OCI-LY1 (cell line): ENCODE measurements at regions not wholly inside any gene's neighbourhood (a gene's known extent, or its start where the extent isn't known, plus 50 kb on each side); places are given as distances from the start of the nearest gene placed in this dataset.

ENCODE experiments used
- H2AFZ ChIP-seq: fragments of 200-600 bp; sonication (generic), shearing (Covaris generic); 2 replicates; pipeline ENCODE4 v1.6.0; 2014; ENCODE audit warnings: antibody characterized with exemption, mild to moderate bottlenecking, low read length
- H3F3A ChIP-seq: fragments of 200-600 bp; sonication (generic), shearing (Covaris generic); 2 replicates; pipeline ENCODE4 v1.6.0; 2014; ENCODE audit warnings: mild to moderate bottlenecking, antibody characterized with exemption, low read length, moderate library complexity; ENCODE audit not compliant: insufficient read depth
- H3K27ac ChIP-seq: fragments of 200-600 bp; sonication (generic); 2 replicates; pipeline ENCODE4 v1.5.1; 2014; ENCODE audit warnings: low read length, mixed run types, mild to moderate bottlenecking, low read depth; ENCODE audit not compliant: poor library complexity, severe bottlenecking
- H3K27me3 ChIP-seq: fragments of 200-600 bp; sonication (generic); 2 replicates; pipeline ENCODE4 v1.6.0; 2014; ENCODE audit warnings: antibody characterized with exemption, mild to moderate bottlenecking, low read length, moderate library complexity; ENCODE audit not compliant: insufficient read depth
- H3K36me3 ChIP-seq: fragments of 200-600 bp; sonication (generic); 2 replicates; pipeline ENCODE4 v1.6.1; 2014; ENCODE audit warnings: mild to moderate bottlenecking, antibody characterized with exemption, low read length, moderate library complexity, mixed read lengths; ENCODE audit not compliant: insufficient read depth
- H3K4me1 ChIP-seq: fragments of 200-600 bp; sonication (generic); 2 replicates; pipeline ENCODE4 v1.5.1; 2014; ENCODE audit warnings: mild to moderate bottlenecking, low read length, moderate library complexity; ENCODE audit not compliant: insufficient read depth, severe bottlenecking
- H3K4me2 ChIP-seq: fragments of 200-600 bp; sonication (generic), shearing (Covaris generic); 2 replicates; pipeline ENCODE4 v1.6.1; 2014; ENCODE audit warnings: low read length
- H3K4me3 ChIP-seq: fragments of 200-600 bp; sonication (generic); 2 replicates; pipeline ENCODE4 v1.5.1; 2014; ENCODE audit warnings: low read length, low read depth, mild to moderate bottlenecking, mixed read lengths; ENCODE audit not compliant: poor library complexity, severe bottlenecking
- H3K79me2 ChIP-seq: fragments of 200-600 bp; shearing (Covaris generic); 2 replicates; pipeline ENCODE4 v1.6.1; 2016; ENCODE audit warnings: mixed run types, low read length, mixed read lengths; ENCODE audit not compliant: insufficient read depth
- H3K9ac ChIP-seq: fragments of 200-600 bp; sonication (generic), shearing (Covaris generic); 2 replicates; pipeline ENCODE4 v1.6.1; 2014; ENCODE audit warnings: mild to moderate bottlenecking, low read length, mixed read lengths
- H3K9me2 ChIP-seq: fragments of 200-600 bp; sonication (generic), shearing (Covaris generic); 2 replicates; pipeline ENCODE4 v1.6.1; 2014; ENCODE audit warnings: low read depth, mild to moderate bottlenecking, low read length, mixed read lengths
- H3K9me3 ChIP-seq: fragments of 200-600 bp; shearing (Covaris generic); 2 replicates; pipeline ENCODE4 v1.6.1; 2014; ENCODE audit warnings: low read length, mixed read lengths
- H4K20me1 ChIP-seq: fragments of 200-600 bp; sonication (generic), shearing (Covaris generic); 2 replicates; pipeline ENCODE4 v1.6.0; 2016; ENCODE audit warnings: mild to moderate bottlenecking, low read length; ENCODE audit not compliant: insufficient read depth
- EZH2 ChIP-seq: fragments of 200-600 bp; sonication (generic), shearing (Covaris generic); IDR thresholded peaks from 2 replicates; pipeline ENCODE4 v1.8.0; 2017; ENCODE audit warnings: borderline replicate concordance, mixed run types, mild to moderate bottlenecking, antibody characterized with exemption, low read length, moderate library complexity, mixed read lengths
- TF ChIP-seq, protein P1 (sequence below): fragments of 200-600 bp; sonication (generic), shearing (Covaris generic); IDR thresholded peaks from 2 replicates; pipeline ENCODE4 v1.5.1; 2017; ENCODE audit warnings: mild to moderate bottlenecking, antibody characterized with exemption, low read length, moderate library complexity, mixed read lengths

DNA sequence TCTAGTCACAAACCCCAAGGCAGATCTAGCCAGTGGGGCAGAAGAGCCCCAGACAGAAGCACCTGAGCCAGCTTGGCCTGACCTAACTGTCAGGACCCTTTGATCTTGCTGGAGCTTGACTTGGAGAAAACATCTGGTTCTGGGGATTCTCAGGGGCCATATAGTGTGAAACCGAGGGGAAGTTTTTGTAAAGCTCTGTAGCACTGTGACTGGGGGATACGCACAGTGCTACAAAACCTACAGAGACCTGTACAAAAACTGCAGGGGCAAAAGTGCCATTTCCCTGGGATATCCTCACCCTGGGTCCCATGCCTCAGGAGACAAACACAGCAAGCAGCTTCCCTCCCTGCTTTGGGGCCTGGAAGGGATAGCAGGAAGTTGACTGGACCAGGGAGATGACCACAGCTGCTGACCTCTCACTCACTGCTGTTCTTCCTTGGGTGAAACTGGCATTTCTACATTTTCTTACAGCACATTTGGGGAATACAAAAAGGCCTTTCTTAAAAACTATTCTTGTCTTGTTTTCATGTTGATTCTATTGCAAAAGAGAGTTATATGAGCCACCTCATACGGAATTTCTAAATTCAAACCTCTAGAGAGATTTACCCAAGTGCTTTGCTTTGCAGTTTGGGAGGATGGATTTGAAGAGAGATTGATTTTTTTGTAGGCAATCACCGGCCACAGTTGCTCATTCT is 140.0 kb downstream of the DAD1 start:
- H4K20me1 ChIP-seq: no peaks in the 10 kb centered on the region
- 0 out of 2 replicates have a peak, but pooled peaks cover 4% of the 10 kb centered on the region for H3K9me3 ChIP-seq
- peak overlapping the region; percentile 96 for H3K27ac ChIP-seq
- H3K9me2 ChIP-seq: no peaks in the 10 kb centered on the region
- H3K4me1 ChIP-seq: peaks cover 30% of the 10 kb centered on the region
- peak overlapping the region; percentile 27; the same call in 1 of the 2 replicates for H2AFZ ChIP-seq
- no peak for TF ChIP-seq EZH2
- TF ChIP-seq, protein P1, sequence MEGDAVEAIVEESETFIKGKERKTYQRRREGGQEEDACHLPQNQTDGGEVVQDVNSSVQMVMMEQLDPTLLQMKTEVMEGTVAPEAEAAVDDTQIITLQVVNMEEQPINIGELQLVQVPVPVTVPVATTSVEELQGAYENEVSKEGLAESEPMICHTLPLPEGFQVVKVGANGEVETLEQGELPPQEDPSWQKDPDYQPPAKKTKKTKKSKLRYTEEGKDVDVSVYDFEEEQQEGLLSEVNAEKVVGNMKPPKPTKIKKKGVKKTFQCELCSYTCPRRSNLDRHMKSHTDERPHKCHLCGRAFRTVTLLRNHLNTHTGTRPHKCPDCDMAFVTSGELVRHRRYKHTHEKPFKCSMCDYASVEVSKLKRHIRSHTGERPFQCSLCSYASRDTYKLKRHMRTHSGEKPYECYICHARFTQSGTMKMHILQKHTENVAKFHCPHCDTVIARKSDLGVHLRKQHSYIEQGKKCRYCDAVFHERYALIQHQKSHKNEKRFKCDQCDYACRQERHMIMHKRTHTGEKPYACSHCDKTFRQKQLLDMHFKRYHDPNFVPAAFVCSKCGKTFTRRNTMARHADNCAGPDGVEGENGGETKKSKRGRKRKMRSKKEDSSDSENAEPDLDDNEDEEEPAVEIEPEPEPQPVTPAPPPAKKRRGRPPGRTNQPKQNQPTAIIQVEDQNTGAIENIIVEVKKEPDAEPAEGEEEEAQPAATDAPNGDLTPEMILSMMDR: no peak
- H3K79me2 ChIP-seq: no peaks in the 10 kb centered on the region
- H3K36me3 ChIP-seq: no peaks in the 10 kb centered on the region
- peak overlapping the region; percentile 58 for H3K4me2 ChIP-seq
- H3K4me3 ChIP-seq: peak overlapping the region; percentile 14
- H3K9ac ChIP-seq: peak overlapping the region; percentile 57
- no peaks in the 10 kb centered on the region for H3K27me3 ChIP-seq
- no peaks in the 10 kb centered on the region; the same call in 1 of the 2 replicates for H3F3A ChIP-seq

DNA sequence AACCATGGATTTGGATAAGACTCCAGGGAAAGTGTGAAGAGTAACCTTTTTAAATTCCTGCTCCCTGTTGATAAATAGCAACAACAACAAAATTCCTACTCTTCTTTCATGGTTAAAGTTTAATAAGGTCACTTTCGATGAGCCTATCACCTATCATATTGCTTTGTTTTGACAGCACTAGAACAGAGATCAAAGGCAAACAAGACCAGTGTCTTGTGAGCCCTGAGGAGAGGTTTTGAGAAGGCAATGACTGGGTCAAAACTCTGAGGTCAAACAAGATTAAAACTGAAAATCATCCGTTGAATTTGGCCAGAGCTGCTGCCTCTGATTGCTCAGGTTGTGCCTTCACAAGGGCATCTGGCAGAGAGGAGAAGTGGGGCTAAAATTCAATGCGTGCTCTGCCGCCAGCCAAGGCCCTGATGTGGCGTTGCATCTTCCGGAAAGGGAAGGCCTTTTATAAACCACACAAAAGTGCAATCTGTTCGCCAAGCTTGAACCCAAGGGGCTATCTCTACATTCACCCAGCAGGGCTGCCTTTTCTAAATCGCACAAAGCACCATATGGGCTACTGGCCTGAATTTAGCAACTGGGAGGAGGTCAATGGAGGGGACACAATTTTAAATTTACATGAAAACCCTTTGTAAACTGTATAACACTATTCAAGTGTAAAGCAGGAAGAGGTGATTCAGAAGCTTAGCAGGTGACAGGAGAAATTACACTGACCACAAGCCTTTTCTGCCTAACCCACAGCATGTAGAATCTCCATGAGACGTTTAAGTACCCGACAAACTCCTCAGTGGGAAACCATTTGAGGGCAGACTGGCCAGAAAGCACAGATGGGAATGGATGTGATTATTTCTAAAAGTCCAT is 140.8 kb downstream of the DAD1 start:
- peak overlapping the region; percentile 57 for H3K9ac ChIP-seq
- TF ChIP-seq EZH2: no peak
- TF ChIP-seq, protein P1: no peak
- H3K4me3 ChIP-seq: peak overlapping the region; percentile 14
- H4K20me1 ChIP-seq: no peaks in the 10 kb centered on the region
- H3K27ac ChIP-seq: peak overlapping the region; percentile 96
- H3K9me2 ChIP-seq: no peaks in the 10 kb centered on the region
- H3K36me3 ChIP-seq: no peaks in the 10 kb centered on the region
- H3K4me1 ChIP-seq: peaks cover 30% of the 10 kb centered on the region
- no peaks in the 10 kb centered on the region for H3K79me2 ChIP-seq
- H3K27me3 ChIP-seq: no peaks in the 10 kb centered on the region
- H2AFZ ChIP-seq: peak overlapping the region; percentile 27; the same call in 1 of the 2 replicates
- peak overlapping the region; percentile 58 for H3K4me2 ChIP-seq
- H3F3A ChIP-seq: no peaks in the 10 kb centered on the region; the same call in 1 of the 2 replicates
- H3K9me3 ChIP-seq: 0 out of 2 replicates have a peak, but pooled peaks cover 4% of the 10 kb centered on the region

DNA sequence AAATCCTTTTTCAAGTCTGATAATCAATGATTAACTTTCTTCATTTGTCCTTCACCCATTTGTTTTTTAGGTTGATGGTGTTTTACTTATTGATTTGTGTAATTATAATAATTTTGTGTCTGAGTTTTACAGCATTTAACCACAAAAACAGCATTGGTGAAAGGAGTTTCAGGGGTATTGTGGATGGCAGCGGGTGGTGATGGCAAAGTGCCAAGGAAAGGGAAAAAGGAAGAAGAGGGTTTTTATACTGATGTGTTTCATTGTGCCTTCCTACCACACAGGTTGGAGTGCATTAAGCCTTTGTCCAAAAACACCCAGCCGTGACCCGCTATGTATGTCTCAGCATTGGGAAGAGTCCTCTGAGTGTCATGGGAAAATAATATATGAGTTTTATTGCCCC is 150.3 kb downstream of the DAD1 start:
- Histone ChIP-seq H3K36me3 (no peaks in the 10 kb centered on the region; the same call in 1 of the 2 replicates), H3K79me2 (no peaks in the 10 kb centered on the region), H3K4me2 (no peak overlapping the region), H3K4me1 (peaks cover 8% of the 10 kb centered on the region), H3F3A (no peaks in the 10 kb centered on the region), H3K9me3 (no peaks in the 10 kb centered on the region), H4K20me1 (no peaks in the 10 kb centered on the region), H2AFZ (no peak overlapping the region), H3K4me3 (no peak overlapping the region), H3K27me3 (no peaks in the 10 kb centered on the region), H3K9me2 (no peaks in the 10 kb centered on the region), H3K27ac (no peak overlapping the region), H3K9ac (no peak overlapping the region)
- TF ChIP-seq, protein P1: no peak
- TF ChIP-seq EZH2: no peak
